ENCODE measurements at regions not wholly inside any gene's neighbourhood (a gene's known extent, or its start where the extent isn't known, plus 50 kb on each side); places are given as distances from the start of the nearest gene placed in this dataset.

DNA sequence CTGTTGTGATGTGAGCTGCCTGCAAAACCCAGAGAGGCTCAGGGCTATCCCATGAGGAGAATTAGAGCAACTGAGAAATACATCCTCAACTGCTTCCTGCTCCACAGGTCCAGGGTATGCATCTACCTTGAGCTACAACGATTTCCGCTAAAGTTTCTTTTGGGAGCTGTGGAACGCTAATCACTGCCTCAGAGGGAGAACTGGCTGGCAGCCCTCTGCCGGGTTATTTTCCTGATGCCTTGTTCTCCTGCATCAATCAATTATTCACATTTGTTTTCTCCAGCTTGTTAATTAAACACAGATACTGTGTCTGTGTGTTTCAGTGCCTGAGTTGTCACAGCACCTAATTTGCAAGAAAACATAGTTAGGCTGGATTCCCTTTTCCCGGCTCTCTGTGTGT is 211.1 kb upstream of the PLET1 start:
- no peak for DNase-seq

DNA sequence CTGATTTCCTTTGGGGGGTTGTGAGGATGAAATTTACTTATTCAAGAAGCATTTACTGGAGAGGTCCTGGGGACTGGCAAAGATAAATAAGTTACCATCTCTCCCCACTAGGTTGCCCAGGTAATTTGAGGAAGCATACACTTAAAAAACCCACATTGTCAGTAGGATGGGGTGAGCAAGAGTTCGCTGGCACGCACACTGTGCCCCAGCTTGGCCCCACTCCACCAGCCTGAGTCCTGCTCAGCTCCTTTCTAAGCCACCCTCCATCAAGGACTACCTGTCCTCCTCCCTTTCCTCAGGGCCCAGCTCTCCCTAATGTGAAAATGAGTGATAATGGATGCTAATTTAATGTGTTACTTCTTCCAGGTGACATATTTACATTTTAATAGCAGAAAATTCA is 216.5 kb upstream of the PLET1 start:
- DNase-seq = no peak

- DNase-seq = no peak
These were observed 217.1 kb upstream of the PLET1 start for GRCh38 chr11:112477581-112478317.

GRCh38 chr11:112478806-112479205 is 218.1 kb upstream of the PLET1 start:
- no peak for DNase-seq

DNA sequence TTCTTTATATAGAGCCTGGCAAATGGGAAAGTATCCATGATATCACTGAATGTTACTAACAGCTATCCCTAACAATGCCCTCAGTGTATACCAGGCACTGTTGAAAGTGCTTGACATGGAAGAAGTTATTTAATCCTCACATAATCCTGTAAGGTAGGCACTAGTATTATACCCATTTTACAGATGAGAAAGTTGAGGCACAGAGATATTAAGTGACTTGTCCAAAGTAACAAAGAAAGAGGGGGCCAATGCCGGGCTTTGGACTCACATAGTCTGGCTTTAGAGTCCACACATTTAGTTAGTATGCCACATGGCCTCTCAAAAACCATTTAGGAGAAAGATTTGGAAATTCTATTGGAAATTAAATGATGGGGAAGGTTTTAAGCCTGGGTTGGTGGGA is 220.8 kb upstream of the PLET1 start:
- DNase-seq = no peak

- no peak for DNase-seq
These were observed 221.2 kb upstream of the PLET1 start for GRCh38 chr11:112481893-112482292.

DNA sequence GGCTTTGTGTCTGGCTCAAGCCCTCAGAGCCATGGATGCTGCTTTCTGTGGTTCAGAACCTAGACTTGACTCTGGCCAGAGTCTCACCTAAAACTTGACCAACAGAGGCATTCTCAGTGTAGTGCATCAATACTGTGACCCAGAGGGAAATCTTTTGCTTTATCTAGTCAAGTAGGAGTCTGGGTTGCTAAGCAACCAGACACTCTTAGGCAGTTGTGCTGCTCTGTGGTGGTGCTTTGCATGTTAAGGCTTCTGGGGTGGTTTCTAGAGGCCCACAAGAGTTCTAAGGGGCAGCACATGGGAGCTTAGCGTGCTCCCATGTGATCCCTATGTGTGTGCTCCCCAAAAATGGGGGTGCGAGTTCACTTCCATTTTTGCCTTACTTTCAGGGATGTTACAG is 224.6 kb upstream of the PLET1 start:
- DNase-seq = no peak

GRCh38 chr11:112497826-112498225 is 237.2 kb upstream of the PLET1 start:
- no peak for DNase-seq

- no peak for DNase-seq
These were observed 238.0 kb upstream of the PLET1 start for GRCh38 chr11:112498701-112499100.

- no peak for DNase-seq
These were observed 238.7 kb upstream of the PLET1 start for GRCh38 chr11:112499153-112499880.

- no peak for DNase-seq
These were observed 239.2 kb upstream of the PLET1 start for GRCh38 chr11:112499881-112500204.

DNA sequence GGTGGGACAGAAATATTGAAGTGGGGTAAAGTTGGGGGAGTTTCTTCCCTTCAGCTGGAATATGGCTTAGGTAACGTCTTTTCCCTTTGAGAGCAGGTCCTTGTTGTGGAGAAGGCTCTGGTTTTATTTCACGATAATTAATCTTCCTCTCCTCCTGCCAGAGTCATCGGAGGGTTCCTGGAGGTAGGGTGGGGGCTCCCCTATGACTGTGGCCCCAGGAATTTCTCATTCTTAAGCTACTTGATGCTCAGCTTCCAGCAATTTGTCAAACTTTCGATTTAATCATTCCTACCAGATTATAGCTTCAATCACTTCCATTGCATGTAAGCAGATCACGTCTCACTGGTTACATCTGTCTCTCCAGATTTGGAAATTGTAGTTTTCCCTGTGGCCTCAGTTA is 242.8 kb upstream of the PLET1 start:
- DNase-seq = no peak

- no peak for DNase-seq
These were observed 243.4 kb upstream of the PLET1 start for GRCh38 chr11:112504056-112504455.

DNA sequence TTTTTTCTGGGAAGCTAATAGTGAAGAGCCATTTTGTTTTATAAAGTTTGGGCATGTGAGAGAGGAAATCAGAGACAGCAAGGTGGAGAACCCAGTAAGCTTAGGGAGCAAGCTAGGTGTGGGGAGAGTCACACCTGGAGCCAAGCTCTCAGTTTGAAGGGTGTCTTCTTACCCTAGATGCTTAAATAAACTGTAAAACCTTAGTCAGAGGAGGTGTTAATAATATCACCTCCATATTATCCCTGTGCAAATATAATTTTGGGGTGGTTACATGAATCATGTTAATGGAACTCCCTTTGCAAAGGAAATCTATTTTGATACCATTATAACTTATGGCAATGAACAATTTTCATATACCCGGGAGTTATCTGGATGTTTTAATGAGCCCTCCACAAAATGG is 246.2 kb upstream of the PLET1 start:
- no peak for DNase-seq

DNA sequence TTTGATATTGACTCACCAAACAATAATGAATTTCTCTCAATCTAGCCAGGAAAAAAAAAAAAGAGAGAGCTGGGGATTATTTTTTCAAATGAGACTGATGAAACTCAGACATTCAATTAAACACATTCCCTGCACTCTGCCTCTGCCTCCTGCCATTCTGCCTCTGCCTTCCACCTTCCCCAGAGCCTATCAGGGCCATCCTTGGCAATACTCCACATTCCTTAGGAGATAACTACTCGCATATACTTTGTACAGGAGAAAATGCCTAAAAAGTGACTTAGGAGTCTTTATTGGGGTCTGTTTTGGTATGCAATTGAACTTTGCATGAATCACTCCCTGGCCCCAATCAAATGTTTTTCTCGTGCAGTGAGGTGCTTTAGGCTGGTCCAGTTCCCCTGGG is 246.6 kb upstream of the PLET1 start:
- DNase-seq = no peak

DNA sequence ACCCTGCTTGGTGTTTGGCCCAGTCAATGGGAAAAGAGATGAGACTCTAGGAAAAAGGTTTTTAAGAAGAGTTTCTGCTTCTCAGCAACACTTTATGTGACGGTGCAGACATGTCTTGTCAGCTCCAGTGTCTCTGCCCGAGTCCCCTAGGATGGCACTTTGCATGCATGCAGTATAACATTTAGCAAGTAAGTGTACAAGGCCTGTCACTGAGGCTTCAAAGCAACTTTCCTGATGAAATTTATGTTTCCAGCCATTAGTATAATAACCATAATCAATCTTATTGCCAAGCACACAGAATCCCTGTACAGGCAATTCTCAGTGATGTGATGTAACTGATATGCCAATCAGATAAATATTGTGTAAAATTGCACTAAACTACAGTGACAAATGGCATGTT is 248.1 kb upstream of the PLET1 start:
- DNase-seq = no peak

- DNase-seq = no peak
These were observed 248.6 kb upstream of the PLET1 start for GRCh38 chr11:112509300-112509699.

- DNase-seq = no peak
These were observed 250.6 kb upstream of the PLET1 start for GRCh38 chr11:112511271-112511670.

DNA sequence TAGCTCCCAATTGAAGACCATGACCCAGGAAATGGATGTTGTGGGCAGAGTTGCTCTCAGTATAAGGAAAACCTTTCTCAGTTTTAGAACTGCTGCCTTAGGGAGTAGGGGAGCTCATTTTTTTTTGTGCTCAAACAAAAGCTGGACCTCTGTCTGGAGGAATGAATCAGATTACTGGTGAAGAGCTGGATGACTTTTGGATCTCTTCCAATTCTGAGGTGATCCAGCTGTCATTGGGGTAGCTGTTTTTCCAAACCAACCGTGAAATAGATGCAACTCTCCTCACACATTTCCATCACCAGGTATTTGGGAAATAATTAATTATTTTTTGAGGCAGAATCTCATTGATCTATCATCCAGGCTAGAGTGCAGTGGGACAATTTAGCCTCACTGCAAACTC is 251.3 kb upstream of the PLET1 start:
- no peak for DNase-seq

GRCh38 chr11:112513417-112513816 is 252.8 kb upstream of the PLET1 start:
- DNase-seq = no peak

DNA sequence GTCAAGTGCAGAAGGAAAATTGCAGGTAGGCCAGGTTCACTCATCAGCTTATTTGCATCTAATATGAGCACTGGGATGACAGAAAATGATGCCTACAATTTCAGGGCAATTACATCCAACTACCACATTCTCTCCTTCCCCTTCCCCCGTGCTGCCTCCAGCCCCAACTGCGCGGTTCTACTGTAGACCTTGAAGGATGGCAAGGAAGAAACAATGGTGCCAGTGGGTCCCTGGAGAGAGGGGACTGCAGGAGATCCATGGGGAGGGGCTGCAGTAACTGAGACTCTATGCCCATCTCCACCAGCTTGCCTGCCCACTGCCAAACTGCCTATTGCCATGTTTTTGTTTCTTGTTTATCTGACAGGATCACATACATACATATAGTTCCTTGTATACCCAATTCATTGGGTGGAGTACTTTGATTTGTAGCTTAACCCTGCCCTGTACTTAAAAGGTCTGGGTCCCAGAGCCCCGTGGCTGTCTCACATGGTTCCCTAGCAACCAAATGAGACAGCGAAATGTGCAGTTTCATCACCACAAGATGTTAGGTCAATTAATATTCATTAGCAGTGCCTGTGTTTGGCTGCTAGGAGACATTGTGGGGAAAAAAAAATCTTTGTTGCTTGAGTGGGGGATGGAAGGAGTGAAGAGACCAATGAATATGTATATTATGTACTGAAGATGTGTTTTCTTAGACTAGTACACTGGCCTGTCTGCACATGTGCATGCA is 253.5 kb upstream of the PLET1 start:
- DNase-seq = no peak

DNA sequence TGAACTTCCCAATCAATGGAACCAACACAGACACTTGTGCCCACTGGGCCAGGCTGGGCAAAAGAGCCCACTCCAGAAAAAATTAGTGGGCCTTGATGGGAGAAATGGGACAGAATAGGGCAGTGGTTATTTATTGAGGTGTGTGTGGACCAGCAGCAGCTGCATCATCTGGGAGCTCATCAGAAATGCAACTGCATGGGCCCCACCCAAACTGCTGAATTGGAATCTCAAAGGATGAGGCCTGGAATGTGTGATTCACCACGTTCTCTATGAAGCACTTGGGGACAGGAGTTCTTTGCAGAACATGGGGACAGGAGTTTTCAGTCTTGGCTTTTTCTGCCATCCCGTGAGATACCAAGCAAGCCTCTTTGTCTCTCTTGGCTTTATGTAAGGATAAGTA is 255.6 kb upstream of the PLET1 start:
- no peak for DNase-seq

DNA sequence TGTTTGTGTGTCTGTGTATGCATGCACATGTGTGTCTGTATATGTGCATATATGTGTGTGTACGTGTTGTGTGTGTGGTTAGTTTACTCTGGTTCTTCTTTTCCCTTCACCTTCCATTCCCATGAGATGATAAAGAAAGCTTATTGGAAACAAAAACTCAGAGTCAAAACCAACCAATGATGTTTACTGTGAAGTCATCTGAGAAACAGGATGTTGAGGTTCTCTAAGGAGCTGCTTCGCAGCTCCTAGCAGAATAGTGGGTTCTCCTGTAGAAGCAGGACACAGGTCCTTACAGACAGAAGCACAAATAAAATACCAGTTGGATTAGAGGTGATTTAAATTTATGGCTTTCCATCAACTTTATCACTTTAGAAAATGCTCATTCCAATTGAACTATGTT is 256.1 kb upstream of the PLET1 start:
- DNase-seq = no peak

- DNase-seq = no peak
These were observed 257.7 kb upstream of the PLET1 start for GRCh38 chr11:112518371-112518770.

All from activated T-cell treated with anti-CD3 and anti-CD28 coated beads, Interleukin-2, amount 50 U/mL, for 1 hour (primary cell).